Lower leg skin (tissue), 3 donors: ENCODE measurements at regions not wholly inside any gene's neighbourhood (a gene's known extent, or its start where the extent isn't known, plus 50 kb on each side); places are given as distances from the start of the nearest gene placed in this dataset.

Source experiments
- CTCF ChIP-seq, 3 donors: fragments of 450-650 bp; IDR thresholded peaks; one replicate each; pipeline ENCODE4 v1.5.1; 2016; ENCODE audit warnings: antibody characterized with exemption in 3 of 3, mild to moderate bottlenecking in 3 of 3, moderate library complexity in 2 of 3
- POLR2A ChIP-seq, 2 donors: fragments of 450-650 bp; IDR thresholded peaks; one replicate each; pipeline ENCODE4 v1.6.1; 2016 to 2017; ENCODE audit warnings: antibody characterized with exemption in 2 of 2, mild to moderate bottlenecking in 1 of 2, moderate library complexity in 1 of 2

- TF ChIP-seq POLR2A (IDR thresholded peaks at IDR 0.05) (no peak), CTCF (IDR thresholded peaks at IDR 0.05) (no peak)
These were observed 100.9 kb upstream of the SPHKAP start for GRCh38 chr2:228282376-228282775.
